Endothelial cell of umbilical vein (primary cell): ENCODE measurements at regions not wholly inside any gene's neighbourhood (a gene's known extent, or its start where the extent isn't known, plus 50 kb on each side); places are given as distances from the start of the nearest gene placed in this dataset.

ENCODE experiments used
- FOS ChIP-seq: IDR thresholded peaks from 2 replicates; pipeline ENCODE4 v1.6.1; 2011; ENCODE audit warnings: mild to moderate bottlenecking, low read length, moderate library complexity, borderline replicate concordance; ENCODE audit not compliant: insufficient read depth
- MYC ChIP-seq: IDR thresholded peaks from one replicate; pipeline ENCODE4 v1.6.1; 2011; ENCODE audit warnings: mild to moderate bottlenecking, low read depth, low read length
- POLR2A ChIP-seq: IDR thresholded peaks from 2 replicates; pipeline ENCODE4 v1.6.1; 2012; ENCODE audit warnings: low read depth, mild to moderate bottlenecking, control low read depth, low read length
- POLR2AphosphoS5 ChIP-seq: IDR thresholded peaks from 2 replicates; pipeline ENCODE4 v1.6.1; 2012; ENCODE audit warnings: low read depth, mild to moderate bottlenecking, control low read depth, low read length, moderate library complexity; ENCODE audit not compliant: insufficient read depth
- TF ChIP-seq, protein P1 (sequence below), 2 donors: IDR thresholded peaks; 1 replicate in 1 of 2; 2 replicates in 1 of 2; pipeline ENCODE4 v1.5.1; 2011; ENCODE audit warnings: low read length in 2 of 2, mild to moderate bottlenecking in 2 of 2, moderate library complexity in 2 of 2, control low read depth in 1 of 2, inconsistent platforms in 1 of 2, low read depth in 1 of 2; ENCODE audit not compliant: insufficient read depth in 1 of 2; ENCODE audit errors: extremely low read depth in 1 of 2

DNA sequence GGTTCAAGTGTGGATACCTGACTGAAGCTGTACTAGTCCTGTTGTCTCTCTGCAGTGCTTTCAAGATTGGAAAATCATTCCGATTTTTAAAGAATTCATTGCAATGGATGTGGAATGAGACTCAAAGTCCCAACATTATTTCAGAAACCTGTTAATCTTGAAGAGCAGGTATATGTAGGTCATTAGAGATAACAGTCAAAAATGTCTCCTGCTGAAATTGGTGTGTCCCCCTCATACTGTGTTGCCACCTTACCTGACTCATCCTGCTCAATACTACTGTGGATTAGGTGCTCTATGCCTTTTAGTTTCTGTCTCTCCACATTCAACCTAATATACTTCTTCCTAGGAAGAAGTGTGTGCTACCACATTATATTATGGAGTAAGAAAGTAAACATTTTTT is 91.1 kb upstream of the NR3C1 start:
- no peak for TF ChIP-seq POLR2A
- TF ChIP-seq, protein P1, sequence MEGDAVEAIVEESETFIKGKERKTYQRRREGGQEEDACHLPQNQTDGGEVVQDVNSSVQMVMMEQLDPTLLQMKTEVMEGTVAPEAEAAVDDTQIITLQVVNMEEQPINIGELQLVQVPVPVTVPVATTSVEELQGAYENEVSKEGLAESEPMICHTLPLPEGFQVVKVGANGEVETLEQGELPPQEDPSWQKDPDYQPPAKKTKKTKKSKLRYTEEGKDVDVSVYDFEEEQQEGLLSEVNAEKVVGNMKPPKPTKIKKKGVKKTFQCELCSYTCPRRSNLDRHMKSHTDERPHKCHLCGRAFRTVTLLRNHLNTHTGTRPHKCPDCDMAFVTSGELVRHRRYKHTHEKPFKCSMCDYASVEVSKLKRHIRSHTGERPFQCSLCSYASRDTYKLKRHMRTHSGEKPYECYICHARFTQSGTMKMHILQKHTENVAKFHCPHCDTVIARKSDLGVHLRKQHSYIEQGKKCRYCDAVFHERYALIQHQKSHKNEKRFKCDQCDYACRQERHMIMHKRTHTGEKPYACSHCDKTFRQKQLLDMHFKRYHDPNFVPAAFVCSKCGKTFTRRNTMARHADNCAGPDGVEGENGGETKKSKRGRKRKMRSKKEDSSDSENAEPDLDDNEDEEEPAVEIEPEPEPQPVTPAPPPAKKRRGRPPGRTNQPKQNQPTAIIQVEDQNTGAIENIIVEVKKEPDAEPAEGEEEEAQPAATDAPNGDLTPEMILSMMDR (IDR thresholded peaks at IDR 0.05; ENCODE audit: extremely low read depth in 1 of 2, insufficient read depth in 1 of 2, low read depth in 1 of 2, low read length in 2 of 2), result no peak
- no peak for TF ChIP-seq POLR2AphosphoS5
- TF ChIP-seq MYC, result no peak
- no peak for TF ChIP-seq FOS
